NCI-H1105 treated with DMSO at 0.1 percent for 48 hours (cell line): ENCODE measurements at regions not wholly inside any gene's neighbourhood (a gene's known extent, or its start where the extent isn't known, plus 50 kb on each side); places are given as distances from the start of the nearest gene placed in this dataset.

Source experiments
- DNase-seq: peaks from one replicate; lab custom pipeline; 2025; lab: John Stamatoyannopoulos, UW

DNA sequence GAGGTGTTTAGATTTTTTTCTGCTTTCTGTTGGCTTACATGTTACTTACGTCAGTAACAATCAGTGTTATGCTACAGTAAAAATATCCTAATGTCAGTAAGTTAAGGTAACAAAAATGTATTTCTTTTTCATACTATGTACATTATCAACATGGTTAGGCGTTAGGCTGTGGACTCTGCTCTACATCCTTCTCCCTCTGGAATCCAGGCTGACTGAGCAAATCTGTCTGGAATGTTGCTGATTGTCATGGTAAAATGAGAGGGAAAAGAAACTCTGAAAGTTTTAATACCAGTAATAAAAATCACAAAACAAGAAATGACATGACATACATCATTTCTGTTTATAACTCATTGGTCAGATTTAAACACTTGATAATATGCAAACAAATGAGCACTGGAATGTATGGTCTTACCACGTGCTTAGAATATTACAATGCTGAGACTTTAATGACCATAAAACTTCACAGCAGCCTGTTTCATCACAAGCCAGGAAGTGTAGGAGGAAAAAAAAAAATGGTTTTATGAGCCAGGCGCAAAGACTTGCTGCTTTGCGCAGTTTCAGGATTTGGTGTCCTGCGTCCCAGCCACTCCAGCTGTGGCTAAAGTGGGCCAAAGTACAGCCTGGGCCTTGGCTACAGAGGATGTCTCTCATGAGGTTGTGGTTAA is 252.4 kb downstream of the FSIP2 start:
- no peak for DNase-seq

DNA sequence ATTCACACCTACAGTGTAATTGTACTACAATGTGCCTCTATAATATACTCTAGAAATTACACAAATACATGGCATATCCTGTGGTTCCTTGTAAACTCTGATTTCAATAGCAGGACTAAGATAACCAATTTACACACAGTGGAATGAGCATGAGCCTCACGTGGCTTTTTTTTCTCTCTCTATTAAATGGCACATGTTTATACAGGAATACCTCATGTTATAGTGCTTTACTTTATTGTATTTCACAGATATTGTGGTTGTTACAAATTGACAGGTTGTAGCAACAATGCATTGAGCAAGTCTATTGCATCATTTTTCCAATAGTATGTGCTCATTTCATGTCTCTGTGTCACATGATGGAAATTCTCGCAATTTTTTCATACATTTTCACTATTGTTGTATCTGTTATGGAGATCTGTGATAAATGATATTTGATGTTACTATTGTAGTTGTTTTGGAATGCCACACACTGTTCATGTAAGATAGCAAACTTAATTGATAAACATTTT is 260.0 kb downstream of the FSIP2 start:
- no peak for DNase-seq

DNA sequence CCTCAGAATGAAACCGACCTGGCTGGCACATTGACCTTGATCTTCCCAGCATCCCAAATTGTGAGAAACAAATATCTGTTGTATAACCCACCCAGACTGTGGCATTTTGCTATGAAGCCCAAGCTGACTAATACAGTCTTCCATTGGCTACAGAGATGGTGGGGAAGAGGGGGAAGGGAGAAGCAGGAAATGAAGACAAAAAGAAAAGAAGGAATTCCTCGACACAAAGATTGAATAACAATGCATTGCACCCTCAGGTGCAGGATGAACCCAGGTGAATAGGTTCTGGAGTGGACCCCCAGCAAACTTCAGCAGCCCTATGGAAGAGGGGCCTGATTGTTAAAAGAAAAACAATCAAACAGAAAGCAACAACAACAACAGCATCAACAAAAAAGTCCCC is 270.7 kb downstream of the FSIP2 start:
- DNase-seq = no peak

DNA sequence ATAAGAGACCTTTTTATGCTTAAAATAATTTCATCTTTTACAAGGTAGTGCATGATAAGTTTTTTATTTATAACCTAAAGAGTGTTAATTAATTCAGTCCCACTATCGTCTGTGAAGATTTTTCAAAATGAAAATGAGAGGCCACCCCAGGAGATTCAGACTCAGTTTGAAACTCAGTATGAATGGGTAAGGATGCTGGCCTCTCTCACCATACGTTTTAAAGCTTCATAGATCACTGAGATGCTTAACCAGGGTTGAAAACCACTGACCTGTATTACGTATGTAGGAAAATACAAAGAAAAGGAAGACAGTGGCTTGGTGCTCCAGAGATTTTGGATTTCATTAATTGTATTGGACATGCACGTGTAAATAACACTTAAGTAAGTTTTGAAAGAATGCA is 278.7 kb downstream of the FSIP2 start:
- no peak for DNase-seq

DNA sequence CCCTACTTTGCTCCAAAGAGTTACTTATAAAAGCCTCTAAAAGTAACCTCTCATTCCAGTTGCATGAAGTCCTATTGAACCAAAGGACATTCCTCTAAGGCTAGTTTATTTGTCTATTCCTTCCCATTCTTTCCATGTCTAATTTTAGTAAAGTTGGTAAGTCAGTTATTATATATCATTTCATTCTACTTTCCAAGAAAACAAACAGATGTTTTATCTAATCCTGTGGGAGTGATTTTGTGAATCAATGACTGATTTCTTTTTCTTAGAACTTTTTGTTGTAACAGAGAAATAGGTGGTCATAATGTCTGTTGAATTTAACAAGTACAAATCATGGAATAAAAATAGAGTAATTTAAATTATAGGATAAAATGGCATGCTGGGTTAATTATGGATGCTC is 286.3 kb downstream of the FSIP2 start:
- no peak for DNase-seq

DNA sequence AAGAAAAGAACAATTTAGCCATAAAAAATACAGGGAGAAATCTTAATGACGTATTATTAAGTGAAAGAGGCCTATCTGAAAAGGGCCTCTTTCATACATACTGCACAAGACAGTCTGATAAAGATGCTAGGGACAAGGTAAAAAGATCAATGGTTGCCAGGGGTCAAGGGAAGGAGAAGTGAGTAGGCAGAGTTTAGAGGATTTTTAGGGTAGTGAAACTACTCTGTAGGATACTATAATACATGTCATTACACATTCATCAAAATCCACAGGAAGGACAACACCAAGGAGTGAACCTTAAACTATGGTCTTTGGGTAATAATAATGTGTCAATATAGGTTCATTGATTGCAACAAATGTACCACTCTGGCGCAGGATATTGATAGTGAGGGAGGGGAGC is 289.3 kb downstream of the FSIP2 start:
- no peak for DNase-seq

DNA sequence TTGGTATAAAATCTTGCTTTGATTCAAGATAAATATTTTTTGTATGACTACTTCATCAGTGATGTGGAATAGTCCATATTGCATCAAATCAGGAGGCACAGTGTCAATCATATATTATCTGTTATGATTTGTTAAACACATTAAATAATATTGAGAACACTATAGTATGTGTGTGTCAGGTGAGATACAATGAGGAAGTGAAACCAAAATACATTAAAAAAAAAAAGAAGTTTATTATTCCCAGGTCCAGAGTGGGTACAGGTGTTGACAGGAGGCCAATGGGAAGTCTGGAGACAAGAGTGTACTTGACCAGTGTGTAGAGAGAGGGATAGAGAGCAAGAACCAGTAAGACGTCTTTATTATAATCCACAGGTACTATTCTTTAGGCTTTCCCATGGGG is 292.6 kb downstream of the FSIP2 start:
- no peak for DNase-seq

DNA sequence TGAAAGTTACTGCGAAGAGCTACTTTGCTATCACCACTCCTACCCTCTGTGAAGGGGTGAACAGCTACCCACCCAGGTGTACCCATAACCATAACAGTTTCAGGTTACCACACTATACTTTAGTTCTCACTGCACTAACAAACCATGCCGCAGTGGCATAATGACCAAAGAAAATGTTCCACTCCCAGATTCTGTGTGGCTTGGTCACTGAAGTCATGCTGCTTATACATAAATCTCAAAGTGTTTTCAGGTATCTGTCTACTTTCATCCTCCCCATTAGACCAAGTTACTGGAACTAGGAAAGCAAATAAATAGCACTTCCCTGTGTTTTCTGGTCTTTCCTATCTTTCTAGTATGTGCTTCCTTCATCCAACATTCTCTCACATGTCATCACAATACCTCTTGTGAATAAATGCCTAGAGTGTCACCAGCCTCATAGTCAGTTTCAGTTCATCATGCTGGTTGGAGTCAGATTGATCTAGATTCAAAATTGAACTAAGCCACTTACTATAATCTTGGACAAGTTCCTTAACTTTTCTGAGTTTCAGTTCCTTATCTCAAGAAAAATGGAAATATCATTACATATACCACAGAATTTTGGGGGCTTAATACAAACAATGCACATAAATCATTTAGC is 293.6 kb downstream of the FSIP2 start:
- no peak for DNase-seq

DNA sequence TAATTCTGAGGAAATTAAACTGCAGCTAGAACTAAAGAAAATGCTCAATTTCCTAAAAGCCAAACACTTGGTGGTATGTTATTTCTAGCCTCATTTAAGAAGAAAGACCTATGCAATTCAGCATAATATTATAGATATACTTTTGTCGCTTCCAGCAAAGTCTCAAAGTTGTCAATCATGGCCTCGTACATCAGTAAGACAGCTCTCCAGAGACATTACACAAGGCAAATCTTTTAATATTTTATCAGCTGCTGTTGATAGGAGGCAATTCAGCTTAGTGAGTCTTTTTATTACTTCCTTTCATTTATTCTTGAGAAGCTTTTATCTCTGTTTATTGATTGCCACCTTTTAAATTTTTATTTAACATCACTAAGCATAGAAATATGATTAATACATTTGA is 294.3 kb downstream of the FSIP2 start:
- DNase-seq = no peak

DNA sequence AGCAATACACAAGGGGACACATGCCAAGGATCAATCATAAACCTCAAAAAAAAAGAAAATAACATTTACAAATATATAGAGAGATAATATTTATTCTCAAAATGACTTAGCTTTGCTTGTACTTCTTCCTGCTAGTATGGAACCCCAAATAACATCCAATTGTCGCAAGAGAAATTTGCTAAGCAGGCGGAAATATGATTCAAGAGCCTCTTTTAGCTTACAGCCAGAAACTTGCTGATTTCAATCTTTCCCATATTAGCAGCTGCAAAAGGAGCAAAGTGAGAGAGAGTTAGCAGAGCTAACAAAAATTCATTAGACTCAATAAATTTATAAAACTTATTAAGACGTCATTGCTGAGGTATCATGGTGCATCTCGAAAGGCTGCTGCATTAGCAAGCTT is 294.9 kb downstream of the FSIP2 start:
- no peak for DNase-seq

DNA sequence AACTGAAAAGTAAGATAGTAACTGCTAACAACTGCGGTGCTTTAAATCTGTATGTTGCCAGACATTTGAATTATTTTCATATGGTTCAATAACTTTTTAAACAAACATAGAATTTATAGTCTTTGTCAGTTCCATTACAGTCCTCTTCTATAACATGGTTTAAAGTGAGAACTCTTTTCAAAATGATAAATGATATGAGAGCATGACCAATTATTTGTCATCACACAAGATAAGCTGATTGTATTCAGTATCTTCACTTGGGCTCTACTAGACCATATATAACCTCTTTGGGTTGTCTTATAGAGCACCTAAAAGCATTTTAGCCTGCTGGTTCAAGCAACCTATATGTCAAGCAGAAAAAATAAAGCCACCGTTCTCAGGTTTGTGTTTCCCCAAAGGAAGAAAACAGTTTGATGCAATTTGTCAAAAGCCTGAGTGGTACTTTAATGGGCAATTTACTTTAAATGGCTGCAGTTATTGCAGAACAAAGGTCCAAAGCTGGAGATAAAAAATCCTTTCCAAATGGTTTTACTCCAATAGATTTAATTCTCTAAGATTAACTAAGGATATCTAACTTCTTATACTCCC is 298.4 kb downstream of the FSIP2 start:
- DNase-seq = peak; percentile 4

DNA sequence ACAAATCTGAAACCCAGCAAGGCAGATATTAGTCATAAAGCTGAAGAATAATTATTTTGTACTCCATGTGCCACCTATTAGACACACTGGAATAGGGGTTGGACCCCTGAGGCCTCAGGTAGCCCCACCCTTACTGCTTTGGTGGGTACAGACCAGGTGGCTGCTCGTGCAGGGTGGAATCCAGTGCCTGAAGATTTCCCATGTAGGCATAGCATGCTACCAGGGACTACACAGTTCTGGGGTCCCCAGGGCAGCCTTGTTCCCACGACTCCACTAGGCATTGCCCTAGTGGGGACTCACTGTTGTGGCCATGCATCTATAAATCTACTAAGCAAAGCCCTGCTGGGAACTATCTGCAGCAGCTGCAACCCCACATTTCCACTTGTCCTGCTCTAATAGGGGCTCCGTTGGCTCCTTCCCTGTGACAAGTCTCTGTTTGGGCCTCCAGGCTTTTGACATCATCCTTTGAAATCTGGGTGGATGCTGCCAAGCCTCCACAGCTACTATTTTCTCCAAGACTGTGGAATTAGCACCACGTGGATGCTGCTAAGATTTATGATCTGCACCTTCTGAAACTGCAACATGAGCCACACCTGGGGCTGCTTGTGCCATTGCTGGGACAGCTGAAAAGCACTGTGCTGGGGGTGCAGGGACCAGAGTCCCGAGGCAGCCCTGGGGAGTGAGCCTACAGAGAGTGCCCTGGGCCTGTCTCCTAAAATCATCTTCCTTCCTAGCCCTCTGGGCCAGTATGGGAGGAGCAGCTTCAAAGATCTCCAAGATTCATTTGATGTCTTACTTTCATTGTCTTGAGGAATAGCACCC is 303.8 kb downstream of the FSIP2 start:
- no peak for DNase-seq

DNA sequence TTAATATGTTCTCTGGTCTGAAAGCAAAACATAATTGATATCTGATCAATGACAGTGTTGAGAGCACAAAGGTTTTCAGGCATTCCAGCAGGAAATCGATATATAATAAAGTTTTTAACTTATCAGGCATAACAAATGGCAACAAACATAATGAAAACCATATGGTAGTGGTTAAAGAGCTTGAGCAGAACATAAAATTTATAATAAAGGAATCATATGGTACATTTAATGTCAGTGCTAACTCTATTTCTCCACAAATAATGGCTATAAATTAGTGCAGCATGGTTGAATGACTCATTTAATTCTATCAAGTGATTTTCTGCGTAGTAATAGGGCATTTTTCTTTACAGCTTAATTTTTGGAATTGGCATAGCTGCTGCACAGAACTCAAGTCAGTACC is 306.2 kb downstream of the FSIP2 start:
- no peak for DNase-seq

DNA sequence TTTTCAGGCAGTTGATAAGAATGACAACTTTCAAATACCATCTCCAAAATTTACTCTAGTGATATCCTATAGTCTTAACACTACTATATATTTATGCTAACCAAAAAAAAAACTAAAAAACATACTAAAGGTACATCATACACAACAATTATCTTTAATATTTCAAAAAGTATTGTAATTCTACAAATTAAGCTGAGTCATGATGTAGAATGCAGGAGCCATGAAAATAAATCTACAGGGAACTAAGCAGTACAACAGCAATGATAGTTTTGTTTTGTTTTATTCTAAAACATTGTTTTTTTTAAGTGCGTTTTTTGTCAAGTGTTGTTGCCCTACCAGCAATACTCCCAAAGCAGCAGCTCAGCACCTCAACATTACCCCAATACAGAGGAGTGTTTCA is 314.3 kb downstream of the FSIP2 start:
- no peak for DNase-seq

DNA sequence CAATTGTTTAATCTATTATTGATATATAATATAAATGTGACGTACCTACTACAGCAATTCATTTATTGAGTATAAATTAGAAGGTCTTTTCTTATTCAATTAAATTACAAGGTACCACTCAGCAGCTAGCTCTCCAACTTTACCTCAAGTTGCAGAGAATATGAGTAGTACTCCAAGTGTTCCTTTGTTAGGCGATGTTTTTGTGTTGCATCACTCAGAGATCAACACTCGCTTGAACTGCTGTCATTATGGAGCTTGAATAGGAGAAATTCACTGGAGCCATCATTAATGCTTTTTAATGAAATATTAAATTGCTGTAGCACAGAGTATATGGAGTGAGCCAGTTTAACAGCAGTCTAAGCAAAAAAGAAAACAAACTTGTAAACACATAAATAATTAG is 320.0 kb downstream of the FSIP2 start:
- DNase-seq = peak; percentile 84

DNA sequence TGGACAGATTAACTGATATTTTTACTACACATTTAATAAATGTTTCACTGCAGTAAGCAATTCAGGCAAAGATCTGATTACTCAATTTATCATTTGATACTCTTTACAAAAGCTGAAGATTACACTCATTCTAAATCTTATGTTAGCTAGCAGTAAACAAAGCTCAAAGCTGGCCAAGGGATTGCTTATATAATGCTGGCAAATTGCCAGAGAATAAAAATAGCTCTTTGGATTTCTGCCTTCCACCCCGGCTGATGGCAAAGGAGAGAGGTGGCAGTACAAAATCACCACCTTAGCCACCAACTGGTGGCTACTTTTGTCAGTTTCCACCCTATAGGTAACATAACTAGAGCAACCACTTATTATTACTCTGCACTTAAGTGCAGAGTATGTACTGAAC is 320.5 kb downstream of the FSIP2 start:
- DNase-seq = peak; percentile 83

DNA sequence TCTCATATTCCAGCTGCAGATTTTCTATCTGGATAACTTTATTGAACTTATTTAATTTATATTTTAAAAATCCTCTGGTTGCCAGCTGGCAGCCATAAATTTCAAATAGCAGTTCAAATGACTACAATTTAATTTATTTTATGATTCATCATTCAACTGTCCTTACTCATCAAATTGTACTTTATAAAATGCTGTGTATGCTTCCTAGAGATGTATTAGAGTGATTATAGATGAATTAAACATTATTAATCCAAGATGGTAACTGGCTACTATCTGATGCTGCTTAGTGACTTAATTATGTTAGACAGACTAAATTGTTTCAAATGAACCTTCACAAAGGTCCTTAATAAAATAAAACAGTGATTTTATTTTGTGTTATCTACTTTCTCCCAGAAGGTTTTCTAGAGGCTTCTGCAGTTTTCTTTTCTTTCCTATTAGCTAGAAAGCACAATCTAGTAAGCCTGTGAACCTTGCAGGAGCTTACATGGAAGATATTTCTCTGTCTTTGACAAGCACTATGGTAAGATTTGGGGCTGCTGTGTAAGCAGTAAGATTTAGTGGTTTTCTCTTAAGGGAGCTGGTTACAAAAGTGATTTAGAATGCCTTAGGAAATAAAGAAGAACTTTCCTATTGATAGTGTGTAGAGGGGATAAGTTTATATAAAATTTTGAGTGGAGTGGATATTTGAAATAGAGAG is 322.3 kb downstream of the FSIP2 start:
- peak; percentile 8 for DNase-seq

DNA sequence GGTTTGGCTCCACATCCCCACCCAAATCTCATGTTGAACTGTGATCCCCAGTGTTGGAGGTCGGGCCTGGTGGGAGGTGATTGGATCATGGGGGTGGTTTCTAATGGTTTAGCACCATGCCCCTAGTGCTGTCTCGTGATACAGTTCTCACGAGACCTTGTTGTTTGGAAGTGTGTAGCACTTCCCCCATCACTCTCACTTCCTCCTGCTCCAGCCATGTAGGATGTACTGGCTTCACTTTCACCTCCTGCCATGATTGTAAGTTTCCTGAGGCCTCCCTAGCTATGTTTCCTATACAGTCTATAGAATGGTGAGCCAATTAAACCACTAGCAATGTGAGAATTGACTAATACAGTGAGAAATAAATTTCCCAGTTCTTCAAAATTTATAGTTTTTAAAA is 325.9 kb downstream of the FSIP2 start:
- no peak for DNase-seq

DNA sequence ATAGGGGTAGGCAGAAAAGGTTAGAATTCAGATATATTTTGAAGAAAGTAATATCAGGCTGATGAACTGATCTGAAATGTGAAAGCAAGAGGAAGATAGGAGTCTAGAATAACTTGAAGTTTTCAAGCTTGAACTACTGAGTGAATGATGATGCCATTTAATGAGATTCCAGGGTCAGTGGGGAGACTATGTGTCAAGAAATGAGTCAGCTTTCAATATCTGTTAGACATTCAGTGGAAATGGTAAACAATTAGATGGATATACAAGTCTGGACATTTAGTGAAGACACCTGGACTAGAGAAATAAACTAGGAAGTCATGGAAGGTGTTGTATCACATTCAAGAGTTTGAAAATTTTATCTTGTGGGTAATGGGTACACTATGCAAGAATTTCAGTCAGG is 326.9 kb downstream of the FSIP2 start:
- no peak for DNase-seq

DNA sequence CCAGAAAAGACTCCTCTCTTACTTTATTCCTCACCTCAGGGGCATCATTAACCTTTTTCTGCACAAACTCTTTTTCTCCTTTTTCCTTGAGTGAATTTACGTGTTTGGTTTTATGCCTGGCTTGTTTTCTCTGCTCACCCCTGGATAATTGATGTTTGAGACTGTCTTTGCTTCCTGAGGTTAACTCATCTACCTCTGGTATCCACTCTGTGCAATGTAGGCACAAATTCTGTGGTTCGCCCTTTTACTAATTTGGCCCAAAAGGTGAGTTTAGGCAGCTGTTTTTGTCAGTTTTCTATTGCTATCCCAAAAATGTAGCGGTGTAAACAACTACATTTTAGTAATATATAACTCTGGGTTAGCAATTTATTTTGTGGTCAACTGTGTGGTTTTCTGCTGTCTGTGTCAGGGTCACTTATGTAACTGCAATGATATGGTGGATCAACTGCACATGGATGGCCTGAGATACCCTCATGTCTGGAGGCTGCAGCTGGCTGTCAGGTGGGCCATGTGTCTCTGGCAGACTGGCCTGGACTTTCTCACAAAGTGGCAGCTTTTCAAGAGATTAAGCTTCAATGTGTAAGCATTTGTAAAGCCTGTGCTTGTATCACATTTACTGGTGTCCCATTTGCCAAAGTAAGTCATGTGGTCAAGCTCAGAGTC is 329.7 kb downstream of the FSIP2 start:
- no peak for DNase-seq

DNA sequence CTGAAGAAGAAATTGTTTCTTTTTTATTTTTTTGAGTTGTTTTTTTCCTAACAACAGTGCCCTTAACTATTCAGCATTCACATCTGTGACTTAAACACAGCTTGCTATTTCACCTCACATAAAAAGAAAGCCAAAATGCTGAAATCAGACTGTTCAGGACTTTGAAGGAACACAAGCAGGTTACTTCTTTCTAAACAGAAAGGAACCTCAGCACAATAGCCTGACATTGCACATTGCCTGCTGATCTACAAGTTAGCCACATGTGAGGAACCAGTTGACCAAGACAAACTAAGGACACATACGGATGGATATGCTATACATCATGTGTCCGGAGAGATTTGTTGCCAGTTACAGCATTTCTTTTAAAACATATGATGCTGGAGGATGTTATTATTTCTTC is 331.1 kb downstream of the FSIP2 start:
- no peak for DNase-seq

DNA sequence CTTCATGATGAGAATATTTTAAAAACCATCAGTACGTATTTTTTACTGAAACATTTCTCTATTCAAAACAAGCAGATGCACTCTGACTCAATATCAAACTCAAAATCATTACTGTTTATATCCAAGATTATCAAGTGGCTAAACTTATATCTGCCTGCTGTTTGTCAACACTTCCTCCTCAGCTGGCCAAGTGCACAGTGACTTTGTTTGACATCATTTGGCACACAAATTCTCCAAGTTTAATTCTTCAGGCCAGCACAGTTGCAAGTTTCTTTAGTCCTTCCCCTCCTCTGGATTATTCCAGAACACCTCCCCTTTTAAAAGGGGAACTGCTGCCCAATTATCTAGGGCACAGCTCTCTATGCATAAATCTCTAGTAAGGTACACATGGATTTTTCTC is 346.6 kb downstream of the FSIP2 start:
- DNase-seq = no peak
